GM21576 (cell line): ENCODE measurements at regions not wholly inside any gene's neighbourhood (a gene's known extent, or its start where the extent isn't known, plus 50 kb on each side); places are given as distances from the start of the nearest gene placed in this dataset.
A peak's percentile ranks its signal among the peaks of the same experiment; 100 is the strongest.
"Not testable (repeated sequence)": the region's sequence is repeated elsewhere in the genome, so short reads cannot be mapped to it uniquely, and the experiment has no call there.

Experiments used
- ATAC-seq: cut with Tn5 transposase; IDR thresholded peaks from one replicate; pipeline ENCODE4 v1.9.1; 2021; ENCODE audit warnings: mild to moderate bottlenecking, moderate library complexity; ENCODE audit not compliant: unreplicated experiment

GRCh38 chr3:78076379-78076778, 1036.5 kb downstream of the ROBO2 start:
- no peak for ATAC-seq

GRCh38 chr3:78077178-78077577, 1037.3 kb downstream of the ROBO2 start:
- ATAC-seq = no peak

GRCh38 chr3:78077842-78078241, 1037.9 kb downstream of the ROBO2 start:
- ATAC-seq = no peak

- ATAC-seq = no peak
These were observed 1039.6 kb downstream of the ROBO2 start for GRCh38 chr3:78079514-78079913.

- ATAC-seq = no peak
These were observed 1046.3 kb downstream of the ROBO2 start for GRCh38 chr3:78086150-78086549.

GRCh38 chr3:78087134-78087533, 1047.2 kb downstream of the ROBO2 start:
- ATAC-seq = no peak

- ATAC-seq = no peak
These were observed 1048.1 kb downstream of the ROBO2 start for GRCh38 chr3:78088006-78088405.

GRCh38 chr3:78090382-78090781, 1050.5 kb downstream of the ROBO2 start:
- no peak for ATAC-seq

- no peak for ATAC-seq
These were observed 1051.7 kb downstream of the ROBO2 start for GRCh38 chr3:78091478-78092119.

GRCh38 chr3:78092574-78092973, 1052.7 kb downstream of the ROBO2 start:
- ATAC-seq = not testable (repeated sequence)

GRCh38 chr3:78096488-78097255, 1056.8 kb downstream of the ROBO2 start:
- no peak for ATAC-seq

- ATAC-seq = no peak
These were observed 1058.5 kb downstream of the ROBO2 start for GRCh38 chr3:78098367-78098766.

GRCh38 chr3:78101384-78101783, 1061.5 kb downstream of the ROBO2 start:
- no peak for ATAC-seq

- not testable (repeated sequence) for ATAC-seq
These were observed 1068.5 kb downstream of the ROBO2 start for GRCh38 chr3:78108269-78108961.

- no peak for ATAC-seq
These were observed 1072.6 kb downstream of the ROBO2 start for GRCh38 chr3:78112291-78113010.

GRCh38 chr3:78115983-78116382, 1076.1 kb downstream of the ROBO2 start:
- ATAC-seq = no peak

- ATAC-seq = no peak
These were observed 1077.0 kb downstream of the ROBO2 start for GRCh38 chr3:78116874-78117273.

GRCh38 chr3:78123058-78123457, 1083.2 kb downstream of the ROBO2 start:
- no peak for ATAC-seq

- ATAC-seq = no peak
These were observed 1089.8 kb downstream of the ROBO2 start for GRCh38 chr3:78129707-78130106.

- peak; percentile 55 for ATAC-seq
These were observed 1090.9 kb downstream of the ROBO2 start for GRCh38 chr3:78130741-78131290.

GRCh38 chr3:78134496-78134895, 1094.6 kb downstream of the ROBO2 start:
- no peak for ATAC-seq
